ENCODE measurements at regions not wholly inside any gene's neighbourhood (a gene's known extent, or its start where the extent isn't known, plus 50 kb on each side); places are given as distances from the start of the nearest gene placed in this dataset.

GRCh38 chr18:11310476-11311086 is 161.2 kb upstream of the PIEZO2 start:
- POLR2A ChIA-PET, result no interaction called here
- no peaks in the 10 kb centered on the region for H3K36me3 ChIP-seq (ENCODE audit: control insufficient read depth in 2 of 2, insufficient read depth in 1 of 2, low read length in 2 of 2)
- no peak overlapping the region for H3K27ac ChIP-seq (ENCODE audit: extremely low read depth, low read depth, low read length)
- CTCF ChIA-PET, result interaction anchor here (0.6 to 4.3 kb wide), 67 partner anchors 8 to 1339 kb away, joined by 3 to 53 read pairs (median 4); no protein-coding TSS in a partner anchor
- H3K4me3 ChIP-seq (ENCODE audit: low read depth, low read length), result no peak overlapping the region
- no peak for TF ChIP-seq ZNF704 (tag by site-specific recombination; IDR thresholded peaks at IDR 0.05)
- TF ChIP-seq PATZ1 (tag by site-specific recombination; IDR thresholded peaks at IDR 0.05), result no peak
- TF ChIP-seq CTCF (tag by site-specific recombination; IDR thresholded peaks at IDR 0.05), result 0 out of 2 replicates have a peak, but pooled peaks have one; percentile 22
- TF ChIP-seq ZNF654 (tag by site-specific recombination; IDR thresholded peaks at IDR 0.05; ENCODE audit: low read depth), result peak; percentile 17; the same call in 1 of the 2 replicates
- no peaks in the 10 kb centered on the region for H3K9me3 ChIP-seq (ENCODE audit: control insufficient read depth, insufficient read depth, low read depth, low read length)
- H3K4me1 ChIP-seq (ENCODE audit: control insufficient read depth, insufficient read depth, low read length), result no peaks in the 10 kb centered on the region

GRCh38 chr18:11309172-11309571 is 159.8 kb upstream of the PIEZO2 start:
- H3K4me1 ChIP-seq (ENCODE audit: control insufficient read depth, insufficient read depth, low read length), result no peaks in the 10 kb centered on the region
- H3K9me3 ChIP-seq (ENCODE audit: control insufficient read depth, insufficient read depth, low read depth, low read length), result no peaks in the 10 kb centered on the region
- POLR2A ChIA-PET, result no interaction called here
- CTCF ChIA-PET, result interaction anchor here (0.6 to 1.9 kb wide), 5 partner anchors 78 to 1892 kb away, joined by 3 to 12 read pairs (median 4); no protein-coding TSS in a partner anchor
- H3K27ac ChIP-seq (ENCODE audit: extremely low read depth, low read depth, low read length), result no peak overlapping the region
- H3K36me3 ChIP-seq (ENCODE audit: control insufficient read depth in 2 of 2, insufficient read depth in 1 of 2, low read length in 2 of 2), result no peaks in the 10 kb centered on the region
- TF ChIP-seq ZNF596 (tag by site-specific recombination; IDR thresholded peaks at IDR 0.05), result no peak
- H3K4me3 ChIP-seq (ENCODE audit: low read depth, low read length), result no peak overlapping the region

- TF ChIP-seq ZNF302 (tag by site-specific recombination; IDR thresholded peaks at IDR 0.05; ENCODE audit: low read depth), result no peak
- TF ChIP-seq ZBTB44 (tag by site-specific recombination; IDR thresholded peaks at IDR 0.05), result no peak
- no peaks in the 10 kb centered on the region for H3K9me3 ChIP-seq (ENCODE audit: control insufficient read depth, insufficient read depth, low read depth, low read length)
- ChIA-PET CTCF (interaction anchor here (0.6 to 1.9 kb wide), 8 partner anchors 21 to 1891 kb away, joined by 3 to 12 read pairs (median 4); no protein-coding TSS in a partner anchor), POLR2A (no interaction called here)
- no peak overlapping the region for H3K27ac ChIP-seq (ENCODE audit: extremely low read depth, low read depth, low read length)
- no peak overlapping the region for H3K4me3 ChIP-seq (ENCODE audit: low read depth, low read length)
- H3K36me3 ChIP-seq (ENCODE audit: control insufficient read depth in 2 of 2, insufficient read depth in 1 of 2, low read length in 2 of 2), result no peaks in the 10 kb centered on the region
- H3K4me1 ChIP-seq (ENCODE audit: control insufficient read depth, insufficient read depth, low read length), result no peaks in the 10 kb centered on the region
These were observed 159.1 kb upstream of the PIEZO2 start for GRCh38 chr18:11308499-11308898.

GRCh38 chr18:11307716-11308115 is 158.3 kb upstream of the PIEZO2 start:
- H3K4me1 ChIP-seq (ENCODE audit: control insufficient read depth, insufficient read depth, low read length), result no peaks in the 10 kb centered on the region
- no peaks in the 10 kb centered on the region for H3K9me3 ChIP-seq (ENCODE audit: control insufficient read depth, insufficient read depth, low read depth, low read length)
- ChIA-PET POLR2A (no interaction called here), CTCF (interaction anchor here (0.6 to 1.9 kb wide), 7 partner anchors 12 to 456 kb away, joined by 3 to 12 read pairs (median 4); no protein-coding TSS in a partner anchor)
- no peak overlapping the region for H3K4me3 ChIP-seq (ENCODE audit: low read depth, low read length)
- H3K36me3 ChIP-seq (ENCODE audit: control insufficient read depth in 2 of 2, insufficient read depth in 1 of 2, low read length in 2 of 2), result no peaks in the 10 kb centered on the region
- H3K27ac ChIP-seq (ENCODE audit: extremely low read depth, low read depth, low read length), result no peak overlapping the region
- TF ChIP-seq ZNF133 (tag by site-specific recombination; IDR thresholded peaks at IDR 0.05) (no peak), ZNF311 (tag by site-specific recombination; IDR thresholded peaks at IDR 0.05; ENCODE audit: borderline replicate concordance) (no peak), ZFP3 (tag by site-specific recombination; IDR thresholded peaks at IDR 0.05; ENCODE audit: low read depth) (no peak), KLF8 (tag by site-specific recombination; IDR thresholded peaks at IDR 0.05) (no peak), ZNF138 (tag by site-specific recombination; IDR thresholded peaks at IDR 0.05; ENCODE audit: borderline replicate concordance) (no peak), REST (tag by site-specific recombination; IDR thresholded peaks at IDR 0.05) (no peak), TRIM28 (IDR thresholded peaks at IDR 0.05; ENCODE audit: borderline replicate concordance, low read length) (no peak), ZNF776 (tag by site-specific recombination; IDR thresholded peaks at IDR 0.05; ENCODE audit: borderline replicate concordance) (no peak)
